ENCODE measurements at regions not wholly inside any gene's neighbourhood (a gene's known extent, or its start where the extent isn't known, plus 50 kb on each side); places are given as distances from the start of the nearest gene placed in this dataset.

DNA sequence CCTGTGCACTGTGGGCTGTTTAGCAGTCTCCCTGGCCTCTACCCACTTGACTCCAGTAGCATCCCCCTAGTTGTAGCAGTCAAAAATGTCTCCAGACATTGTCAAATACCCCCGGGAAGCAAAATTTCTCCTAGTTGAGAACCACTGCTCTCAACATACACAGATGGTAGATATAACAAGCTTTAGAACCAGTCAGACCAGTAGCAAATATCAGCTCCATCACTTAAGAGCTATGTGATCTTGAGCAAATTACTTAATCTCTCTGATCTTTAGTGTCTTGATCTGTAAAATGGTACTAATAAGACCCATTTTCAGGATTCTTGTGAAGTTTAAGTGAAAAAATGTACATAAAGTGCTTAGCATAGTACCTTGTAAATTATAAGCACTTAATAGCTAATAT lies 96.2 kb downstream of the DUSP6 start:
- DNase-seq (ENCODE audit: low read depth, low spot score): no peak

DNA sequence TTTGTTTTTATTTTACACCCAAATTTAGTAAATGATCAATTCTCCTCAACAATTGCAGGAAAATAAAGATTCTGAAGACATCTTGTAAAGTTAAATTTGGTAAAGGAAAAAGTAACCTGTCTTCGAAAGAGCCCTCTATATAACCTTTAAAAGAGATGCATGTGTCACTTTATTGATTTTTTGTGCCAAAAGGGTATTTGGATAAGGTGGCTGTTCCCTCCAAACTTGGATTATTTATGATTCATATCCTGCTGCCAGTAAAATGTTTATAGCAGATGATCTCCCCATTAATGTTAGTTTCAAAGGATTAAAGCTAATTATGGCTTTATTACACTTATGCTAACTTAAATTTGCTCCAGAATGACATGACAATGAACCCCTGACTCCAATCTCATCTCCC lies 98.8 kb downstream of the DUSP6 start:
- DNase-seq (ENCODE audit: low read depth, low spot score): no peak

DNA sequence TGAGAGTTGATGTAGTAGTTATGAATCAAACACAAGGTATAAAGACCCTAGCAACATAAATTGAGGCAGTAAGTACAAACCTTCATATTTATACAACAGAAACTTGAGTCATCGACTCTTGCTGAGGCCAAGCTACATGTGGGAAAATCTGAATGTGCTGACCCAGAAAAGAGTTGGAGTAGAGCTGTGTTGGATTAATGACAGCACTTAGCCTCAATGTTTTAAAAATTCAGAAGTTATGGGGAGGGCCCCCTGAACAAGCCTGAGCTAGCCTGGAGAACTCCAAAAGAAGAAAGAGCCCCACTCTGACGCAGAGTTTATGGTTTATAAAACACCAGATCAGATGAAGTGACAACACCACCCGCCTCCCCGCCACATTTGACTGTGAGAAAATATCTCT lies 100.0 kb downstream of the DUSP6 start:
- no peak for DNase-seq (ENCODE audit: low read depth, low spot score)

DNA sequence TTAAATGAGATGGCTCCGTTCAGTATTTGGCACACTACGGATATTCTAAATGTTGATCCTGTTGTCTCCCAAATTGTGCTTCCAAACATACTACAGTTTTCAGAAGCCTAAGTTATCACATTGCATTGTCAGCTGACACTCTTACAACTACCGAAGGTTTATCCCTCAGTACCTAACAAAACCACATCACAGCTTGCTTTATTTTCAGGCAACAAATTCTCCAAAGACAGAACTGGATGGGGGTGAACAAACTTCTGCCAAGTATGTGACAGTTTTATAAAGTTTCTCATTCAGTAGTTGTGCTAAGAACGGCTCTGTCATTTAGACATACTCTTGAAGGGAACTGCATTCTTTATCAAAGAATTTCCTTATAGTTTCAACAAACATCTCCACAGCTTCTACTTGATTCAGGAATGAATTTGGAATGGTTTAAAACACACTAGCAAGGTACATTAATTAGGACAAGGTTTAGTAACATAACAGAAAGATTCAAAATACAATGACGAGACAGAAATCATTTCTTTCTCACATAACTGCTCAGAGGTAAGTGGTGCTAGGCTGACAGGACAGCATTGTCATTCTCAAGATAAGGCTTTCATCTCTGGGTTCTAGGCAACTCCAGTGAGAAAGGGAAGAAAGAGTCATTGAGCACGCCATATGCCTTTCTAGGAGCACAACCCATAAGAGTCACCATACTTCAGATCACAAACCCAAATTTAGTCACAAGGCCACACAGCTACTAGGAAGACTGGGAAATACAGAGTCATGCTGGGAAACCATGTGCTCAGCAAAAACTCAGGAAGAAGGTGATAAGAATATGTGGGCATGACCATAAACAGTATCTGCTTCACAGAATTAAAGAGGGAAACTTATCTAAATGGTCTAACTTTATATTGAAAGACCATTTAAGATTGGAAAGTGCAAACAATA lies 100.7 kb downstream of the DUSP6 start:
- no peak for DNase-seq (ENCODE audit: low read depth, low spot score)

DNA sequence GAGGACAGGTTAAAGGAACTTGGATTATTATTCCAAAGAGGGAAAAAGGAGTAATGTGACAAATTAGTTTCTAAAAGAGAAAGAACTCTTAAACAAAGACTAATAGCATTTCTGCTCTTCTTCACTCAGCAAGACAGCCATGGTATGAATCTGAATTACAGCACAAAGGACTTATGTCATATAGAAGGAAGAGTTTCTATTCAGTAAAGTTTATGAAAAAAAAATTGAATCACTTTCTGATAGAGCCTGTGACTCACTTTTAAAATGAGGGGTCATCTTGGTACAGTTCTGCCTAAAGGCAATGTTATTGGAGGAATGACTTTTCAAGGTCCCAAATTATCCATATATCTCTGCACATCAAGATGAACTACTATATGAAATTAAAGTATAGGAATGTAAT lies 101.7 kb downstream of the DUSP6 start:
- DNase-seq (ENCODE audit: low read depth, low spot score): no peak

DNA sequence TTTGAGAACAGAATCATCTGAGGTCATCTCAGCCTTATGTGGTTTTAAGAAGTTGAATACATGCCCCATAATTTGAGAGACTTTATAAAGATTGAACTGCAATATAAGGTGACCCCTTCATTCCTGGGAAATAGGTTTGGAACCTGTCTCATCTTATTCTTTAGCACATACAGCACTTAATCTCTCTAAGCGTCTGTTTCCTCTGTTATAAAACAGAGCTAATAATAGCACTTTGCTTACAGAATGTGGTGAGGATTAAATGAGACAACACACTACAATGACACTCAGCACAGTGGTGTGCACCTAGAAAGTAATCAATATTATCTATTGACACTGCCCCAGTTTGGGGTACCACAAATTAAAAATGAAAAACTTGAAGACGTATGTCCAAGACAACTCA lies 102.1 kb downstream of the DUSP6 start:
- no peak for DNase-seq (ENCODE audit: low read depth, low spot score)

DNA sequence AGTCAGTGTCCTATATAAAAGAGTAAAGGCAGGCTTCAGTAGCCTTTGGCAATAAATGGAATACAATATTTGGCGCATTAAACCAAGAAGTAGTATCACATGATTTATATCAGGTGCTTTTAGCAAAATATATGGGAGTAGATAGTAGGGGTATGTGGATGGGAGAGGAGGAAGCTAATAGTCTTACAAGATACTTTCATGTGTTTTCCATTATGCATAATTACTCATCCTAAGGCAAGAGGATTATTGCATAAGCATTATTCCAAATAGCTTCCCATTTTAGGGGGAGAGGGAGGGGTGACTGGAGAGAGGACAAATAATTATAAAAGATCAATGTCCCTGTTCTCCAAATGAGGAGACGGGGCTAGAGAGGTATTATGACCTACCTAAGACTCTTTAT lies 104.3 kb downstream of the DUSP6 start:
- DNase-seq (ENCODE audit: low read depth, low spot score): no peak

DNA sequence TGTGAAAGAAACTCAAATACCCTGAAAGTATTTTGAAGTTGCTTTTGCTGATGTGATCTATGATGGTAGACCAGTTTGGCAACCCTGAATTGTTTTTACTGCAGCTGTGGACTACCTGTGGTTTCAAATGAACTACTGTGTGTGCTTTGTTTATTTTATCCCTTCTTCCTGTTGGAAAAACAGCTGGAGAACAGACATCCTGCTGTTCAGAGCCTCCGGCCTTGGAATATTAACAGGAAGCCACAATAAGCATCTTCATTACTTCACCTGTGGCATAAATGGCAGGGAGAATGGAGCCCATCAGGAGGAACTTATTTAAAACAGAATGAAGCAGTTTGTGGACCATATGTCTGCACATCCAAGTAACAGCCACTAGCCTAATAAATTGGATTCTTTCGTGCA lies 104.8 kb downstream of the DUSP6 start:
- no peak for DNase-seq (ENCODE audit: low read depth, low spot score)

DNA sequence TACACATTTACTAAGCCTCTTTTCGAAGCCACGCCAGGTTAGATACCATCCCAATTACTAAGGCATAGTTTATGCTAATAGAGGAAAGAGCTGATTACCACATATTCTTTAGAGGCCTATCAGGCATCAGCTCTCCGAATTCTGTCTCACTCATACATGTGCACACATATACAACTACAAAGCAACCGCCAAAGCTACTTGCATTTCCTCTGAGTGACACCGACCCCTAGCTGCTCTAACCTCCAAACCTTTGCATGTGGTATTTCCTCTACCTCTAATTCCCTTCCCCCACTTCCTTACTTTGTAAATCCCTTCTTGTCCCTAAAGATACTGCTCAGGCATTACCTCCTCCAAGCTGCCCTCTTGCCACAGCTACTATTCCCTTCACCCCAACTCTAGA lies 107.2 kb downstream of the DUSP6 start:
- DNase-seq (ENCODE audit: low read depth, low spot score): peak; percentile 6

DNA sequence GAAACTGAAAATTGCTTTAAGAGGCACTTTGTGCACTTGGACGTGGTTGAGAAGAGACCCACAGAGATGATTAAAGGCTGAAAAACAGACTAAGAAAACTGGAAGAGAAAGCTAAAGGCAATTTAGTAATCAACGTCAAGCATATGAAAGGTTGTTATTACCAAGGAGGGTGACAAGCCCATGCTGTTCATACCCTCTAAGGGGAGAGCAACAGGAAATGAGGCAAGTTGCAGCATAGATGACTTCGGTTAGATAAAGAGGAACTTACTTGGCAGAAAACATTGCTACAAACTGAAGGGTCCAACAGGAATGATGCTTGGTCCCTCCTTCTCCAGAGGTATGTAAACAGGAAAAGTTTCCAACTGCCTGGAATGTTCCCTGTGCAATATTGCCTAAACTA lies 107.8 kb downstream of the DUSP6 start:
- no peak for DNase-seq (ENCODE audit: low read depth, low spot score)

DNA sequence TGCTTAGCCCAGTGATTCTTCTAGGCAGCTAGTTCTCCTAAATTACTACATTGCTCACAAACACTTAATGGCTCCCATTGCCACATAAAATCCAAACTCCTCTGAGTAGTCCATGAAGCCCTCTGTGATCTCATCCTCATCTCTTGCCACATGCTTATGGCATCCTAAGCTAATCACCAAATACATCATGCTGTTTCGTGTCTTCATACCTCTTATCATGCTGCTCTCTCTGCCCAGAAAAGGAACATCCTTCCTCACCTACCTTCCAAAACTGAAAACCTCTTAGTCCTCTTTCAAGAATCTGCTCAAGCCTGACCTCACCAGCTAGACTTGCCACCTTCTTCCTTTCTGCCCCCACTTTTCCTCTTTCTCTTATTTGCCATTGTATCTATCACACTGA lies 108.5 kb downstream of the DUSP6 start:
- DNase-seq (ENCODE audit: low read depth, low spot score): no peak

DNA sequence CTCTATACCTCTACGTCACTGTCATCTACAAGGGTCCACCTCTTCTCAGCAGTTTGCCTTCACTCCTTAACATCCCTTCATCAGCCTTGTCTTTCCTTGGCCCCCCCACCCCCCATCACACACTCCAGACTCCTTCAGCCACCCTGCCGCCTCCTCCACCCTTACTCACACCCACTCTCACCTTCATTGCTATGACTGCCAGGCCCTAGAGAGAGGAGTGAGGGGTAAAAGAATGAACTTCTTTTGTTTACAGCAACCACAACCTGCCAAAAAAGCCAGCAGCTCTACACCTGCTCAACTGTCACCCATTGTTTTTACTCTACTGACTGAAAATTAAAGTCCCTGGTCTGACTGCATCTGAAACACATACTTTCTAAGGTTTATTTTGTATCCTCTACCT lies 112.8 kb downstream of the DUSP6 start:
- no peak for DNase-seq (ENCODE audit: low read depth, low spot score)

DNA sequence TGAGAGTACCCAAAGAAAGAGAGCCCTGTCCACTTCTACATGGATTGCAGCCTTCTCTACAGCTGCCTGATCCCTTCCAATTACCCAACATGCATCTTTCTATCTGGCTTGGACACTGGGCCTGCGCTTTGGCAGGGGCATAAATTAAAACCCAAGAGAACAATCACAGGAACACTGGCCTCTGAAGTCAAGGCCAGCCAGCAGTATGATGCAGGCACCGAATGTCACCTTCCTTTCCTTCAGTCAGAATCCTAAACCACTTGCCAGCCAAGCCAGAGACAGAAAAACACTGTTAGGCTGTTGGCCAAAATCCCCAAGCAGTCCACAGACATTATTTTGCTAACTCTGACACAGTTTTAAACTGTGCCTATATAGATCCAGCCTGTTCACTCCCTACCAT lies 113.7 kb downstream of the DUSP6 start:
- no peak for DNase-seq (ENCODE audit: low read depth, low spot score)

DNA sequence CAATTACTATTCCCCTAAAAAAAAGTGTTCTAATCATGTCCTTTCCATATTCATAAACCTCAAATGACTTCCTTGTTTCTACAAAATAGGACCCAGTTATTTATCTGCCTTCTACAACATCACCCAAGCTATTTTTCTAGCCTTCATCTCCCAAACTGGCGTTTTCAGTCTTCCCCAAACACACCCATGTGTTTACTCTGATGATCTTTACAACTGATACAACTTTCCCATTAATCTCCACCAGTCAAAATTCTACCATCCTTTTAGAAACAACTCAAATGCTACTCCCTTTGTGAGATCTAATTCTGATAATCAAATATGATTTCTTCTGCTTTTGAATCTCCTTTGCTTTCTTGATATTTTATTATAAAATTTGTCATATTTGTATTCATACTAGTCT lies 114.5 kb downstream of the DUSP6 start:
- no peak for DNase-seq (ENCODE audit: low read depth, low spot score)

DNA sequence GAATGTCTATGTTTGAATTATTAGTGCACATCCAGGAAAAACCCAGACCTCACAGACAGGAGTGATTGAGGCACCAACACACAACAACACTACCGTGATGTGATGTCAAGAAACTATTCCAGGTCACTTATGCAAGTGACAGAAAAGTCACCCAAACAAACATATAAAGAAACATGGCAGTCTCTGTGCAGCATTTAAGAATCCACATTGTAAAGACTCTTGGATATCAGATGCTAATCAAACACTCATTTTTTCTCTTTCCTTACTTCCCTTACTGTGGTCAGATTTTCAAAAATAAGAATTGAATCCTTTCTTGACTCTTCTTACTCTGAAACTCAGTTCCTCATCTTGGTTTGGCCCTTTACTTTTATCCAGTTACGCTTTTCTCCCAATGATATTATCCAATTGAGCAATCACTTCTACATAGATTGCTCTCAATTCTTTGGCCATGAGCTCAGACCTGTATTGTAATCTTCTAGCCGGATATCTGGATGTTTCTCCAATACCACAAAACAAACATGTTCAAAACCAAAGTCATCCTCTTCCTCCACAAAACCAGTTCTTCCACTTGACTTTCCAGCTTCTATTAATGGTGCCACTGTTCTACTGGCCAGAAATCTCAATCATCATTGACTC lies 115.4 kb downstream of the DUSP6 start:
- DNase-seq (ENCODE audit: low read depth, low spot score): no peak

DNA sequence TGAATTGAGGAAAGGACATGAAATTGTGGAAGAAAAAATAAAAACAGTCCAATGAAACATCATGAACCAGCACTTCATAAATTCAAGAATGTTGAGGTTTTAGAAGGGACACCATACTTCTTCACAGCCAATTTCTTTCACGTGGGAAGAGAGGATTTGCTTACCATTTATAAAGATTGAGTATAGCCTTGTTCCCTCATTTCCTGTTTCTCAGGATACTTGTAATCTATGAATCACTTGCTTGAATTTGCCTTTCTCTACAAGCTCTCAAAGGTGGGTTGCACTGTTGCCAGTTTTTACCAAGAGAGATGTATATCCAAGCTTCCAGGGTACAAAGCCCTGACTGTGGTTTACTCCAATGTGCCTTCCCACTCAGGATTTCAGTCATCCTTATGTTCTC lies 116.1 kb downstream of the DUSP6 start:
- DNase-seq (ENCODE audit: low read depth, low spot score): no peak

DNA sequence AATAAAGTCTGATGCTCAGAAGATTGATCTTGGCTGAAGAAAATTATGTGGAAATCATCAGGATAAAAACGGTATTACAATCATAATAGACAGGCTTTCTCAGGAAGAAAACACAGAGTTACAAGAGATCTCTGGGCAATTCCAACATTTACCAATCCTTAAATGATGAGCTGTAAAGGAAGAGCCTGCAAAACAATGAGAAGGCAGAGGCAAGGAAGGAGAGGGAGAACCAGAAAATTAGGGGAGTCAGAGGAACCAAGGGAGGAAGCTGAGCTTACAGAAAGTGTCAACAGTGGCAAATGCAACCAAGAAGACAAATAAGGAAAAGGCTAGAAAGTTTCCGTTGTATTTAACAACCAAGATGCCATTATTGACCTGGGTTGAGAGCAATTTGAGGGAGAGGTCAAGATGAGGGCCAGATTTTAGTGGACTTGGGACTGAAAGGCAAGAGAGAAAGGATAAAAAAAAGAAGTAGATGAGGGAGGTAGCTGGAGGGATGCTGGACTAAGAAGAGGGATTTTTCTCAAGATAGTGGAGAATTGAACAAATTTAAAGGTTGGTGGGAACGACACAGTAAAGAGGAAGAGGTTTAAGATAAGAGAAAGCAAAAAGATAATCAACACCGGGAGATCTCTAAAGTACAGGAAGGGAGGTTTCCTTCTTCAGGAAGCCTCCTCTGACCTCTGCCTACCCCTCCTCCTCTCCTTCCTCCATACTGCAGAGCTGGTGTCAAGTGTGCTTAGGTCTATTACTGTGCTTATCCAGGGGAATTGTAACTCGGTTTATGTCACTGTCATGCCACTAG lies 116.9 kb downstream of the DUSP6 start:
- DNase-seq (ENCODE audit: low read depth, low spot score): no peak

DNA sequence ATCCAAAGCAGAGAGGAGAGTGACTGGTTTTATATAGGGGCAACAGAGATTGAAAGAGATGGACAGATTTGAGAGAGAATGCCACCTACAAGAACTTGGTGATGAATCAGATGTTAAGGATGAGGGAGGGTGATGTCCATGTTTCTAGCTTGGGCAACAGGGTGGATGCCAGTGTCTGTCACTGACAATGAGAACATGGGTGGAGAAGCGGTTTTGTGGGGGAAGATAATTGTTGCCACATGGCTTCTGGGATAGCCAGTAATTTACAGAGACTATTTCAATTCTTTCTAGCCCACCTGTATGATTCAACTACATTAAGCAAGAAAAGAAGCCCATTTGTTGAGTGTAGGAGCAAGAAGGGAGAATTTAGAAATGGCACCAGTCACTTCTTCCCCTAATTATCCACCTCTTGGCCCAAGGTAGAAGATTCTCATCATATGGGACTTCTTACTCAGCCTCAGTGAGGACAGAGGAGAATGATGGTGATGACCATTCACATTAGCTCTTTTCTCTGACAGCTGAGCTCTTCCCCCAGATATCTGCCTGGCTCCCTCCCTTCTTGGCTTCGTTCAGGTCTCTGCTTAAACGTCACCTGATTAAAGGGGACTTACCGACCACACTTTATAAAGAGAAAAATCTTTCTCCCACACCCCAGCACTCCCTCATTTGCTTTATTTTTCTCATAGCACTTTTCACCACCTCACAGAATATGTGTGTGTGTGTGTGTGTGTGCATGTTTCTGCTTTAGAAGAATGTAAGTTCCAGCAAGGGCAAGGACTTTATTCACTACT lies 117.8 kb downstream of the DUSP6 start:
- no peak for DNase-seq (ENCODE audit: low read depth, low spot score)

DNA sequence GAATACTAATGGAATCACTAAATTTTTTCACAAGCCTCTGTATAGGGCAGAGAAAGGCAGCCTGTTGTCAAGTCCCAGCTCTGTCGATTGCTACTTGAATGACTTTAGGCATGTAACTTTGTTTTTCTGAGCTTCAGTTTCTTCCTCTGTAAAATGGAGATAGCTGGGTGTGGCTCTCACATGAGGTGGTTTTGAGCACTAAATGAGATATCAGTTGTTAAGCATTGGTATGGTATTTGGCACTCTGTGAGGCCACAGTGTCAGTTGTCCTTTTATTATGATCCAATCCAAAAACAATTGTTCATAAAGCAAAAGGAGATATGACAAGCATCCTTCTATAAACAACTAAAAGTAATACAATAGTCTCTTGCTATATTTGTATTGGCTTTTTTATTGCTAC lies 120.6 kb downstream of the DUSP6 start:
- DNase-seq (ENCODE audit: low read depth, low spot score): no peak

DNA sequence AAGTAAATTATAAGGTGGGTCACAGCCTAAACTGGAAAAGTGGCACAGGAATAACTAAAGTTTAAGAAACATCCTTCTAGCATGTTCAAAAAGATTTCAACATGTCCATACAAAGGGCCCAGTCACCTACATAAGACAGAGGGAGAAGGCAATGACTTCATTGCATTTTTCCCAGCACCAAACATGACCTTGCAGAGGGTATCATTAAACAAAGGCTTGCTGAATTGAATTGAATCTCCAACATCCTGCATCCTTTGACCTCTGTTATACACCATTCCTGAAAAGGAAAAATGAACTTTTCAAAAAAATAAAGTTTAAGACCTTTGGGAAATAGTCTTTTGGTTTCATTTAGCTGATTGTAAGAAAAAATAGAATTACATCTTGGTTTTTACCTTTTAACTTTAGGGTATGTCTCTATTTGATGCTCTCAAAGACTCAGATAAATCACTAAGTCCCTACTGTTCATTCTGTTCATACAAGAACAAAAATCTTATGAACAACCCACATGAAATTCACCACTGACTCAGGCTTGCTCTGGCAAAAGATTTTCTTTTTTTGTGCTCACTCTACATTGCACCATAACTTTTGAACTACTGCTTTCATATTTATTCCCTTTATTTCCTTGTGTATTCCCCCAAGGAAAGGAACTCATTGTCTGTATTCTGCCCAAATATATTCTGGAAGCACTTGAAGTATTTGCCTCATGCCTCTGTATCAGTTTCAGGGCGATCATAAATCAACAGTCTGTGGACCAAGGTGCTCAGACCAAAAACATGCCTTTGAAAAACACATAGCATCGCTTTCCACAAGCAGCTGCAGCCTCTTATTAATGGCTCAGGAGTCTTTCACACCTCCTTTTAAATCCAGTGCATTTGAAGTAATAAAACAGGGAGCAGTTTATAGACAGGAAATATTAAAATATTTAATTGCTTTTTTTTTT lies 121.7 kb downstream of the DUSP6 start:
- DNase-seq (ENCODE audit: low read depth, low spot score): no peak

DNA sequence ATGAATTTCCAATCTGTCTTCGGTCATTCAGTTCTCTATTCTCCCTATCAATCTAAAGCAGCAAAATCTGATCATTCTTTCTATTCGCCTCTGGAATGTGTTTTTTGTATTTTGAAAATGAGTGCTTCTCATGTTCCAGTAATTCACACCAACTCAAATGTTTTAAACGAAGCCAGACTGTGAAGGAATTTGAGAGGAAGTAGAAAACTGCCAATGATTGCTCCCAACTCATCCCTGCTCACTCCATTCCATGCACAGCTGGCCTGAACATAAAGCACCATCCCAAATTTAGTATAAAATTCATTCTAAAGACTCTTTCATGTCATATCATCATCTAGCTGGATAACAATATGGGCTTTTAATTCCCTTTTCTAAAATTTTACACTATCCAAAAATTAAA lies 123.8 kb downstream of the DUSP6 start:
- DNase-seq (ENCODE audit: low read depth, low spot score): no peak

Data from activated CD4-positive, CD25-positive, alpha-beta regulatory T cell treated with anti-CD3 and anti-CD28 coated beads, Interleukin-2, amount 50 U/mL, for 16 hours (primary cell).